GM10248 (cell line): ENCODE measurements at regions not wholly inside any gene's neighbourhood (a gene's known extent, or its start where the extent isn't known, plus 50 kb on each side); places are given as distances from the start of the nearest gene placed in this dataset.

Source experiments
- CTCF ChIA-PET: fragments of 300-600 bp; sonication (Branson Sonifier 250); formaldehyde crosslinking; extraction: SDS; loops from one replicate; lab custom pipeline; 2021; ENCODE audit warnings: antibody characterized with exemption; lab: Yijun Ruan, JAX
- POLR2A ChIA-PET: fragments of 350-650 bp; sonication (Branson Sonifier 250); formaldehyde crosslinking; extraction: SDS; loops from one replicate; lab custom pipeline; 2020; ENCODE audit warnings: antibody characterized with exemption; lab: Yijun Ruan, JAX
- DNase-seq: peaks from one replicate; pipeline ENCODE4 v3.0.0; 2012; ENCODE audit errors: extremely low spot score
- CTCF ChIP-seq: IDR thresholded peaks from 2 replicates; pipeline ENCODE4 v1.5.1; 2012; ENCODE audit warnings: mild to moderate bottlenecking, low read depth; ENCODE audit errors: extremely low read depth, missing control alignments, control extremely low read depth

- ChIA-PET POLR2A (no interaction called here), CTCF (no interaction called here)
- no peak for TF ChIP-seq CTCF
- no peak for DNase-seq
Measured at GRCh38 chr7:375901-376305, 85.9 kb downstream of the FOXL3 start.

GRCh38 chr7:376306-377079, 86.5 kb downstream of the FOXL3 start:
- CTCF ChIA-PET, result no interaction called here
- DNase-seq, result no peak
- POLR2A ChIA-PET, result no interaction called here
- no peak for TF ChIP-seq CTCF

GRCh38 chr7:377080-378040, 87.4 kb downstream of the FOXL3 start:
- ChIA-PET POLR2A (no interaction called here), CTCF (no interaction called here)
- no peak for DNase-seq
- TF ChIP-seq CTCF, result no peak

- ChIA-PET POLR2A (no interaction called here), CTCF (no interaction called here)
- DNase-seq, result no peak
- no peak for TF ChIP-seq CTCF
Measured at GRCh38 chr7:378041-378420, 88.1 kb downstream of the FOXL3 start.

GRCh38 chr7:378551-379455, 88.8 kb downstream of the FOXL3 start:
- no peak for TF ChIP-seq CTCF
- ChIA-PET CTCF (no interaction called here), POLR2A (no interaction called here)
- no peak for DNase-seq
